Fibroblast of villous mesenchyme (primary cell): ENCODE measurements at regions not wholly inside any gene's neighbourhood (a gene's known extent, or its start where the extent isn't known, plus 50 kb on each side); places are given as distances from the start of the nearest gene placed in this dataset.

ENCODE experiments used
- DNase-seq: peaks from one replicate; pipeline ENCODE4 v3.0.0-alpha.2; 2010; ENCODE audit warnings: low read depth
- H3K4me3 ChIP-seq: 2 replicates; pipeline ENCODE4 v1.5.1; 2011; ENCODE audit warnings: low read depth, mild to moderate bottlenecking, low read length
- CTCF ChIP-seq: IDR thresholded peaks from 2 replicates; pipeline ENCODE4 v1.5.1; 2012; ENCODE audit warnings: low read depth, mild to moderate bottlenecking, low read length; ENCODE audit not compliant: insufficient read depth

- no peak for DNase-seq
- no peak overlapping the region for H3K4me3 ChIP-seq
- no peak for TF ChIP-seq CTCF
Measured at GRCh38 chr5:1967736-1968135, 85.0 kb upstream of the IRX4 start.

GRCh38 chr5:1966461-1966860 is 83.7 kb upstream of the IRX4 start:
- TF ChIP-seq CTCF = no peak
- DNase-seq = no peak

GRCh38 chr5:1965925-1966324 is 83.2 kb upstream of the IRX4 start:
- no peak for TF ChIP-seq CTCF
- DNase-seq = no peak
- H3K4me3 ChIP-seq = no peak overlapping the region

More at GRCh38 chr5:1966461-1966860, 83.7 kb upstream of the IRX4 start:
- no peak overlapping the region for H3K4me3 ChIP-seq

- H3K4me3 ChIP-seq = no peak overlapping the region
- DNase-seq = no peak
- TF ChIP-seq CTCF = no peak
Measured at GRCh38 chr5:1963941-1964451, 81.3 kb upstream of the IRX4 start.

- DNase-seq = no peak
- H3K4me3 ChIP-seq = no peak overlapping the region
- no peak for TF ChIP-seq CTCF
Measured at GRCh38 chr5:1963358-1963757, 80.6 kb upstream of the IRX4 start.

GRCh38 chr5:1962619-1963355 is 80.1 kb upstream of the IRX4 start:
- no peak overlapping the region for H3K4me3 ChIP-seq
- DNase-seq = no peak
- no peak for TF ChIP-seq CTCF
